ENCODE measurements at regions not wholly inside any gene's neighbourhood (a gene's known extent, or its start where the extent isn't known, plus 50 kb on each side); places are given as distances from the start of the nearest gene placed in this dataset.
"Not testable (repeated sequence)": the region's sequence is repeated elsewhere in the genome, so short reads cannot be mapped to it uniquely, and the experiment has no call there.

DNA sequence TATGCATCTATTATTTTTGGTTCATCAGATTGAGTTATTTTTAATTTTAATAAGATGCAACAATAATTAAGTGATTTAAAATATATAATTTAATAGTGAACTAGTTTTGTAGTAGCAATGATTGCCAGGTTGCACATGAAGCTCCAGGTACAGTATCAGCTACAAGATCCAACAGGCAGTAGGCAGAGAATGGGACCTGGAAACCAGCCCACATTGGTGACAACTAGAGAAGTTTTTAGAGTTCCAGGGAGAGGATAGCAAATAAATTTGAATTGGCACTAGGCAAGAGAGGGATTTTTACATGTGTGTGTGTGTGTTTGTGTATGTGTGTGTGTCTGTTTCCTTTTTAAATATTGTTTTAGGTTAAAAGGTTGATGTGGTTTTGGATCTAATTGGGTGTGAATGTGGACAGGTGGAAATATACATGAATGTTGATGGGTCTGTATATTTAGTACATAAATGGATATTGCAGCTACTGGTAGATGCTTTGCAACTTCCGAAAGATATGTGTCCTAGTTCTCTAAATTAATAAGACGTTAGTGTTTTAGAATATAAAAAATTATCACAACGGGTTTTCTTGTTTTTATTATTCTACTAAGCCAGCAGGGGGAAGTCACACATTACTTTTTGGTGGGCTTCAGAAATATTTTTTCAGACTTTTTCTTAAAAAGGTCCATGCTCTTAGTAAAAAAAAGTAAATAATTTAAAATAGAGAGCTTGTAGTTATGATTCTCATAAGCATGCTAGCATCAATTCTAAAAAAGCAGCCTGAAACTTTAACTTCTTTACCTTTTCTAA is 110.1 kb upstream of the GBE1 start:
- Histone ChIP-seq H3K36me3 (replicated peaks in 1 of 2) (no peaks in the 10 kb centered on the region), H3K27ac (no peak overlapping the region), H3K4me1 (replicated peaks in 1 of 2) (no peaks in the 10 kb centered on the region), H3K4me3 (no peak overlapping the region), H3K27me3 (no peaks in the 10 kb centered on the region), H3K9me3 (replicated peaks in 1 of 3) (no peaks in the 10 kb centered on the region)
- 21 to 31% (median 22%) methylated on average over 3 of the region's 3 CpGs for WGBS, 4 donors
- intact Hi-C loops (cut with DNase I): loop anchor here in 1 of 2 donors (5.0 kb wide), 1 partner anchor 261 kb away; no protein-coding TSS in a partner anchor
- DNase-seq: no peak
- TF ChIP-seq, protein P1, sequence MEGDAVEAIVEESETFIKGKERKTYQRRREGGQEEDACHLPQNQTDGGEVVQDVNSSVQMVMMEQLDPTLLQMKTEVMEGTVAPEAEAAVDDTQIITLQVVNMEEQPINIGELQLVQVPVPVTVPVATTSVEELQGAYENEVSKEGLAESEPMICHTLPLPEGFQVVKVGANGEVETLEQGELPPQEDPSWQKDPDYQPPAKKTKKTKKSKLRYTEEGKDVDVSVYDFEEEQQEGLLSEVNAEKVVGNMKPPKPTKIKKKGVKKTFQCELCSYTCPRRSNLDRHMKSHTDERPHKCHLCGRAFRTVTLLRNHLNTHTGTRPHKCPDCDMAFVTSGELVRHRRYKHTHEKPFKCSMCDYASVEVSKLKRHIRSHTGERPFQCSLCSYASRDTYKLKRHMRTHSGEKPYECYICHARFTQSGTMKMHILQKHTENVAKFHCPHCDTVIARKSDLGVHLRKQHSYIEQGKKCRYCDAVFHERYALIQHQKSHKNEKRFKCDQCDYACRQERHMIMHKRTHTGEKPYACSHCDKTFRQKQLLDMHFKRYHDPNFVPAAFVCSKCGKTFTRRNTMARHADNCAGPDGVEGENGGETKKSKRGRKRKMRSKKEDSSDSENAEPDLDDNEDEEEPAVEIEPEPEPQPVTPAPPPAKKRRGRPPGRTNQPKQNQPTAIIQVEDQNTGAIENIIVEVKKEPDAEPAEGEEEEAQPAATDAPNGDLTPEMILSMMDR (IDR thresholded peaks at IDR 0.05): peak; percentile 30 to 59 (median 46)
- no peak for TF ChIP-seq POLR2A (IDR thresholded peaks at IDR 0.05)

DNA sequence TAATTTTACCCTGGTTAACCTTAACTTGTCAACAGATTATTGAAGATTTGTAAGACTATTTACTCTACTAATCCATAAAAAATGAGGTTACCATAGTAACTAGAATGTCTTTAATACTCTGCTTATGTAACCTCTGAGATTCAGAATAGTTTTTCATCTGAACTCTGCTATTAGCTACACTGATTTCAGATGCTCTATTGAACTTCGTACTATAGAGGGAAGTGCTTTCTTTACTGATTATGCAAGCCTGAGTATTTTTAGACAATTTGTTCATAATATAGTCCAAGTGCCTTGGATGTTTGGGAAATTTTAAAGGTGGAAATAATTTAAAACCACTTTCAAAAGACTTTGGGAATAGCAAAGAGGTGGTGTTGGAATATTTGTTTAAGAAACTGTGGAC is 107.9 kb upstream of the GBE1 start:
- DNase-seq: no peak
- Histone ChIP-seq H3K27me3 (no peaks in the 10 kb centered on the region), H3K4me1 (replicated peaks in 1 of 2) (no peaks in the 10 kb centered on the region), H3K9me3 (replicated peaks in 1 of 3) (no peaks in the 10 kb centered on the region), H3K27ac (no peak overlapping the region), H3K36me3 (replicated peaks in 1 of 2) (no peaks in the 10 kb centered on the region), H3K4me3 (no peak overlapping the region)
- WGBS, 4 donors: 20 to 30% (median 21%) methylated on average over 1 of the region's 1 CpG
- TF ChIP-seq, protein P1 (IDR thresholded peaks at IDR 0.05): no peak
- no peak for TF ChIP-seq POLR2A (IDR thresholded peaks at IDR 0.05)
- intact Hi-C loops (cut with DNase I): no loop called here

DNA sequence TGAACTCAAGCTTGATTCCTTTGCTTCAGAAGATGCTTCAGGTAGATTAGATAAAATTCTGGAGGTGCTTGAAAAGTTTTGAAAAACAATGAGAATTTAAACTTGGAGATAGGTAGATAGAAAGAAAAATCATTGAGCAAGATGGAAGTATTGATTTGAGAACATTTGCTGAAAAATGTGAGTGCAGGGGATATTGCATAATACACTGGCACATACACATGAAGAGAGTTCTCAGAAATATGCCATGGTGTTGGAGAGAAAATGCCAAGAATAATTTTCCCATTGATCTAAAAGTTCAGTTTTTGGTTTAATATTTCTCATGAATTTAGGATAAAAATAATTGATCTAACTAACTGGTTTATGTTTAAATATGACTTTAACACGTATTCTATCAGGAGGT is 107.2 kb upstream of the GBE1 start:
- intact Hi-C loops (cut with DNase I): no loop called here
- Histone ChIP-seq H3K4me1 (replicated peaks in 1 of 2) (no peaks in the 10 kb centered on the region), H3K27me3 (no peaks in the 10 kb centered on the region), H3K27ac (no peak overlapping the region), H3K4me3 (no peak overlapping the region), H3K9me3 (replicated peaks in 1 of 3) (no peaks in the 10 kb centered on the region), H3K36me3 (replicated peaks in 1 of 2) (no peaks in the 10 kb centered on the region)
- TF ChIP-seq POLR2A (IDR thresholded peaks at IDR 0.05): no peak
- TF ChIP-seq, protein P1 (IDR thresholded peaks at IDR 0.05): no peak
- no peak for DNase-seq
- WGBS, 4 donors: 89 to 93% (median 91%) methylated on average over 1 of the region's 1 CpG

DNA sequence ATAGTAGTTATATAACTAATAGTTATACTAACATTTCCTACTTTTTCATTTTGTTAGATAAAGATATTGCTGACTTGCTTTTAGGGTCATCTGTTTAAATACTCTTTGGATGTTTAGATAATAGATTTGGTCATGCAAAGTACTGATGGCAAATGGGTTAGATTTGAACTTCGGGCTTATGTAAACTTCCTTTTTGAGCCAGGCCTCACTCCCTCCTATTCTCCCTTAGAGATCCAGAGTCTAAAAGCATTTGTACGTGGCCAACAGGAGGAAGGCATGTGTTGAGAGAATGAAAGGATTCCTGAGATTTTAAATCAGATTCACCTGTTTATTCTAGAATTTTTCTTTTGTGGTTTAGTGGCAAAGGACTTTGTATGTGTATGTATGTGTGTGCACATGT is 106.4 kb upstream of the GBE1 start:
- no peaks in the 10 kb centered on the region for H3K4me1 ChIP-seq (replicated peaks in 1 of 2)
- TF ChIP-seq, protein P1 (IDR thresholded peaks at IDR 0.05): no peak
- no peak for TF ChIP-seq POLR2A (IDR thresholded peaks at IDR 0.05)
- H3K9me3 ChIP-seq (replicated peaks in 1 of 3): no peaks in the 10 kb centered on the region
- no peaks in the 10 kb centered on the region for H3K36me3 ChIP-seq (replicated peaks in 1 of 2)
- no peak overlapping the region for H3K4me3 ChIP-seq
- no peak for DNase-seq
- H3K27ac ChIP-seq: no peak overlapping the region
- H3K27me3 ChIP-seq: no peaks in the 10 kb centered on the region
- 79 to 86% (median 83%) methylated on average over 2 of the region's 2 CpGs for WGBS, 4 donors
- intact Hi-C loops (cut with DNase I): no loop called here

DNA sequence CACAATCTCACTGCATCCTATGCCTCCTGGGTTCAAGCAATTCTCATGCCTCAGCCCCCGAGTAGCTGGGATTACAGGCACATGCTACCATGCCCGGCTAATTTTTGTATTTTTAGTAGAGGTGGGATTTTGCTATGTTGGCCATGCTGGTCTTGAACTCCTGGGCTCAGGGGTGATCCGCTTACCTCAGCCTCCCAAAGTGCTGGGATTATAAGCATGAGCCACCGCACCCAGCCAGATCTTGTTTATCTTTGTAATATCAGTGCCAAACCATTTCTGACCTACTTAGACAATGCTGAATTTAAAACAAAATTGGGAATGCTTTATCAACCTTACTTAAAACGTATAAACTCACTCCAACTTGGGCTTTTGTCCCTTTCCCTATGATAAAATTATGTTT is 103.7 kb upstream of the GBE1 start:
- H3K27ac ChIP-seq; H3K9me3 ChIP-seq (replicated peaks in 1 of 3); H3K27me3 ChIP-seq; intact Hi-C loops (cut with DNase I); H3K4me3 ChIP-seq; H3K4me1 ChIP-seq (replicated peaks in 1 of 2); H3K36me3 ChIP-seq (replicated peaks in 1 of 2): not testable (repeated sequence)
- DNase-seq: peak in 1 of 7 donors; percentile 5
- 72 to 88% (median 80%) methylated on average over 5 of the region's 5 CpGs for WGBS, 4 donors
